ENCODE measurements at regions not wholly inside any gene's neighbourhood (a gene's known extent, or its start where the extent isn't known, plus 50 kb on each side); places are given as distances from the start of the nearest gene placed in this dataset.

GRCh38 chr12:89234324-89235114 lies 117.8 kb downstream of the DUSP6 start:
- H3K4me1 ChIP-seq (ENCODE audit: control insufficient read depth in 1 of 2, insufficient read depth in 2 of 2, low read depth in 1 of 2, low read length in 1 of 2), result peaks cover 8 to 22% of the 10 kb centered on the region in 2 experiments; a peak in 3 of 4 replicates
- no peaks in the 10 kb centered on the region for H3K9me2 ChIP-seq
- H3K27ac ChIP-seq (ENCODE audit: low read depth in 2 of 2, low read length in 1 of 2), result no peak overlapping the region
- TF ChIP-seq TEAD4 (IDR thresholded peaks at IDR 0.05; ENCODE audit: borderline replicate concordance, insufficient read depth), result no peak
- TF ChIP-seq USF1 (IDR thresholded peaks at IDR 0.05; ENCODE audit: borderline replicate concordance, low read depth), result no peak
- TF ChIP-seq GABPA (IDR thresholded peaks at IDR 0.05; ENCODE audit: low read depth), result no peak
- no peaks in the 10 kb centered on the region for H3K79me2 ChIP-seq (ENCODE audit: insufficient read depth)
- 71% methylated on average over 4 of the region's 4 CpGs for WGBS (ENCODE audit: low lambda C conversion rate)
- H3K9me3 ChIP-seq, result no peaks in the 10 kb centered on the region
- H4K20me1 ChIP-seq (ENCODE audit: insufficient read depth), result no peaks in the 10 kb centered on the region
- no peak overlapping the region for H3K9ac ChIP-seq
- H3F3A ChIP-seq (replicated peaks; ENCODE audit: insufficient read depth), result no peaks in the 10 kb centered on the region
- H3K4me2 ChIP-seq, result no peak overlapping the region
- no peak overlapping the region for H3K4me3 ChIP-seq (ENCODE audit: low read depth in 2 of 2, low read length in 1 of 2)
- ChIA-PET CTCF (interaction anchor here (0.6 kb wide), 1 partner anchor 1804 kb away, joined by 3 read pairs; no protein-coding TSS in a partner anchor), POLR2A (no interaction called here)
- no peaks in the 10 kb centered on the region for H3K27me3 ChIP-seq (ENCODE audit: insufficient read depth)
- H3K36me3 ChIP-seq (replicated peaks in 1 of 2; ENCODE audit: control insufficient read depth in 1 of 2, insufficient read depth in 2 of 2, low read length in 1 of 2), result no peaks in the 10 kb centered on the region
- no peak for DNase-seq
- no peak overlapping the region for H2AFZ ChIP-seq (ENCODE audit: low read depth)

GRCh38 chr12:89231686-89232085 lies 120.6 kb downstream of the DUSP6 start:
- no peak overlapping the region for H3K9ac ChIP-seq
- WGBS (ENCODE audit: low lambda C conversion rate), result 95% methylated on average over 1 of the region's 1 CpG
- no peaks in the 10 kb centered on the region for H3F3A ChIP-seq (replicated peaks; ENCODE audit: insufficient read depth)
- no peak overlapping the region for H3K4me2 ChIP-seq
- no peak overlapping the region for H3K4me3 ChIP-seq (ENCODE audit: low read depth in 2 of 2, low read length in 1 of 2)
- H2AFZ ChIP-seq (ENCODE audit: low read depth), result no peak overlapping the region; the same call in 1 of the 2 replicates
- no peaks in the 10 kb centered on the region for H3K27me3 ChIP-seq (ENCODE audit: insufficient read depth)
- DNase-seq, result no peak
- H3K36me3 ChIP-seq (replicated peaks in 1 of 2; ENCODE audit: control insufficient read depth in 1 of 2, insufficient read depth in 2 of 2, low read length in 1 of 2), result no peaks in the 10 kb centered on the region
- no peaks in the 10 kb centered on the region for H4K20me1 ChIP-seq (ENCODE audit: insufficient read depth)
- POLR2A ChIA-PET, result no interaction called here
- peaks cover 3 to 22% of the 10 kb centered on the region in 2 experiments; a peak in 3 of 4 replicates for H3K4me1 ChIP-seq (ENCODE audit: control insufficient read depth in 1 of 2, insufficient read depth in 2 of 2, low read depth in 1 of 2, low read length in 1 of 2)
- CTCF ChIA-PET, result no interaction called here
- no peaks in the 10 kb centered on the region for H3K79me2 ChIP-seq (ENCODE audit: insufficient read depth)
- H3K9me2 ChIP-seq, result no peaks in the 10 kb centered on the region
- no peaks in the 10 kb centered on the region for H3K9me3 ChIP-seq
- H3K27ac ChIP-seq (ENCODE audit: low read depth in 2 of 2, low read length in 1 of 2), result peak overlapping the region in 1 of 2 experiments; percentile 60; a peak in 2 of 4 replicates
- TF ChIP-seq, protein P1, sequence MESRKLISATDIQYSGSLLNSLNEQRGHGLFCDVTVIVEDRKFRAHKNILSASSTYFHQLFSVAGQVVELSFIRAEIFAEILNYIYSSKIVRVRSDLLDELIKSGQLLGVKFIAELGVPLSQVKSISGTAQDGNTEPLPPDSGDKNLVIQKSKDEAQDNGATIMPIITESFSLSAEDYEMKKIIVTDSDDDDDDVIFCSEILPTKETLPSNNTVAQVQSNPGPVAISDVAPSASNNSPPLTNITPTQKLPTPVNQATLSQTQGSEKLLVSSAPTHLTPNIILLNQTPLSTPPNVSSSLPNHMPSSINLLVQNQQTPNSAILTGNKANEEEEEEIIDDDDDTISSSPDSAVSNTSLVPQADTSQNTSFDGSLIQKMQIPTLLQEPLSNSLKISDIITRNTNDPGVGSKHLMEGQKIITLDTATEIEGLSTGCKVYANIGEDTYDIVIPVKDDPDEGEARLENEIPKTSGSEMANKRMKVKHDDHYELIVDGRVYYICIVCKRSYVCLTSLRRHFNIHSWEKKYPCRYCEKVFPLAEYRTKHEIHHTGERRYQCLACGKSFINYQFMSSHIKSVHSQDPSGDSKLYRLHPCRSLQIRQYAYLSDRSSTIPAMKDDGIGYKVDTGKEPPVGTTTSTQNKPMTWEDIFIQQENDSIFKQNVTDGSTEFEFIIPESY (IDR thresholded peaks at IDR 0.05; ENCODE audit: borderline replicate concordance, low read depth), result no peak
- TF ChIP-seq RAD21 (IDR thresholded peaks at IDR 0.05; ENCODE audit: low read length) (no peak), USF2 (IDR thresholded peaks at IDR 0.05; ENCODE audit: borderline replicate concordance, low read depth, low read length) (no peak), SMC3 (IDR thresholded peaks at IDR 0.05; ENCODE audit: low read depth, low read length) (no peak), CHD2 (IDR thresholded peaks at IDR 0.05; ENCODE audit: low read length, partially characterized antibody) (no peak), TCF12 (IDR thresholded peaks at IDR 0.05) (no peak), TEAD4 (IDR thresholded peaks at IDR 0.05; ENCODE audit: borderline replicate concordance, insufficient read depth) (no peak), RXRA (IDR thresholded peaks at IDR 0.05; ENCODE audit: borderline replicate concordance, low read depth) (no peak), MAX (IDR thresholded peaks at IDR 0.05; ENCODE audit: low read depth) (no peak), USF1 (IDR thresholded peaks at IDR 0.05; ENCODE audit: borderline replicate concordance, low read depth) (no peak), GABPA (IDR thresholded peaks at IDR 0.05; ENCODE audit: low read depth) (no peak), FOSL2 (IDR thresholded peaks at IDR 0.05; ENCODE audit: borderline replicate concordance, low read depth) (no peak), GATA2 (CRISPR knock-in tag; IDR thresholded peaks at IDR 0.05) (no peak), RCOR1 (IDR thresholded peaks at IDR 0.05; ENCODE audit: low read length) (no peak), RFX5 (IDR thresholded peaks at IDR 0.05; ENCODE audit: low read length) (no peak), IRF3 (IDR thresholded peaks at IDR 0.05; ENCODE audit: low read depth, low read length) (no peak), FOXM1 (IDR thresholded peaks at IDR 0.05; ENCODE audit: low read depth) (no peak), NFIC (IDR thresholded peaks at IDR 0.05; ENCODE audit: borderline replicate concordance) (no peak)
- TF ChIP-seq, protein P2, sequence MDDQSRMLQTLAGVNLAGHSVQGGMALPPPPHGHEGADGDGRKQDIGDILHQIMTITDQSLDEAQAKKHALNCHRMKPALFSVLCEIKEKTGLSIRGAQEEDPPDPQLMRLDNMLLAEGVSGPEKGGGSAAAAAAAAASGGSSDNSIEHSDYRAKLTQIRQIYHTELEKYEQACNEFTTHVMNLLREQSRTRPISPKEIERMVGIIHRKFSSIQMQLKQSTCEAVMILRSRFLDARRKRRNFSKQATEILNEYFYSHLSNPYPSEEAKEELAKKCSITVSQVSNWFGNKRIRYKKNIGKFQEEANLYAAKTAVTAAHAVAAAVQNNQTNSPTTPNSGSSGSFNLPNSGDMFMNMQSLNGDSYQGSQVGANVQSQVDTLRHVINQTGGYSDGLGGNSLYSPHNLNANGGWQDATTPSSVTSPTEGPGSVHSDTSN (IDR thresholded peaks at IDR 0.05), result no peak
